ENCODE measurements at regions not wholly inside any gene's neighbourhood (a gene's known extent, or its start where the extent isn't known, plus 50 kb on each side); places are given as distances from the start of the nearest gene placed in this dataset.

GRCh38 chr1:47515164-47515789 is 77.4 kb downstream of the FOXD2 start:
- H3K27me3 Mint-ChIP-seq (ENCODE audit: low read depth in 2 of 2) = peaks cover 22 to 38% of the 10 kb centered on the region in 2 donors
- H3K27ac Mint-ChIP-seq = no peak overlapping the region
- intact Hi-C loops (cut with micrococcal nuclease) = no loop called here
- H3K4me3 Mint-ChIP-seq = no peak overlapping the region
- Histone ChIP-seq H3K4me3 (ENCODE audit: low read length) (no peak overlapping the region), H3K4me1 (ENCODE audit: control insufficient read depth, insufficient read depth, low read length) (no peaks in the 10 kb centered on the region), H3K27ac (ENCODE audit: low read length) (no peak overlapping the region), H3K36me3 (ENCODE audit: control insufficient read depth, insufficient read depth, low read length) (no peaks in the 10 kb centered on the region), H3K9me3 (ENCODE audit: control insufficient read depth, insufficient read depth, low read length) (no peaks in the 10 kb centered on the region), H3K27me3 (ENCODE audit: control insufficient read depth, insufficient read depth, low read length) (peaks cover 3% of the 10 kb centered on the region)
- WGBS (ENCODE audit: insufficient coverage) = 93% methylated on average over 7 of the region's 8 CpGs
- TF ChIP-seq, protein P1, sequence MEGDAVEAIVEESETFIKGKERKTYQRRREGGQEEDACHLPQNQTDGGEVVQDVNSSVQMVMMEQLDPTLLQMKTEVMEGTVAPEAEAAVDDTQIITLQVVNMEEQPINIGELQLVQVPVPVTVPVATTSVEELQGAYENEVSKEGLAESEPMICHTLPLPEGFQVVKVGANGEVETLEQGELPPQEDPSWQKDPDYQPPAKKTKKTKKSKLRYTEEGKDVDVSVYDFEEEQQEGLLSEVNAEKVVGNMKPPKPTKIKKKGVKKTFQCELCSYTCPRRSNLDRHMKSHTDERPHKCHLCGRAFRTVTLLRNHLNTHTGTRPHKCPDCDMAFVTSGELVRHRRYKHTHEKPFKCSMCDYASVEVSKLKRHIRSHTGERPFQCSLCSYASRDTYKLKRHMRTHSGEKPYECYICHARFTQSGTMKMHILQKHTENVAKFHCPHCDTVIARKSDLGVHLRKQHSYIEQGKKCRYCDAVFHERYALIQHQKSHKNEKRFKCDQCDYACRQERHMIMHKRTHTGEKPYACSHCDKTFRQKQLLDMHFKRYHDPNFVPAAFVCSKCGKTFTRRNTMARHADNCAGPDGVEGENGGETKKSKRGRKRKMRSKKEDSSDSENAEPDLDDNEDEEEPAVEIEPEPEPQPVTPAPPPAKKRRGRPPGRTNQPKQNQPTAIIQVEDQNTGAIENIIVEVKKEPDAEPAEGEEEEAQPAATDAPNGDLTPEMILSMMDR (IDR thresholded peaks at IDR 0.05) = no peak
- no peak for DNase-seq
- H3K9me3 Mint-ChIP-seq = no peaks in the 10 kb centered on the region
- H3K36me3 Mint-ChIP-seq = no peaks in the 10 kb centered on the region
- H3K4me1 Mint-ChIP-seq = no peaks in the 10 kb centered on the region
- no peak for ATAC-seq

DNA sequence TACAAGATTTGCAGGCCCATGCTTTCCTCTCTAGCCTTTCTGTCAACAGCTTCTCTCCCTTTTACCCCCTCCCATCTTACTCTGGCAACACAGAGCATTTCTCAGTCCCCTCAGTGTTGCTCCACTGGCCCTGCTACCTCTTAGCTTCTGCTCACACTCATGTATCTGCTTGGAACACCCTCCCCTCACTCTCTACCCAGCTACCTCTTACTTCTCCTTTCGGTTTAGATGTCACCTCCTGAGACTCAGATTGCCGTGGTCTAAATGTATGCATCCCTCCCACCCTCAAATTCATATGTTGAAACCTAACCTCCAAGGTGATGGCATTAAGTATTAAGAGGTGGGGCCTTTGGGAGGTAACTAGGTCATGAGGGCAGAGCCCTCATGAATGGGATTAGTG is 80.1 kb downstream of the FOXD2 start:
- no peak for ATAC-seq
- no peak overlapping the region for H3K27ac Mint-ChIP-seq
- no peaks in the 10 kb centered on the region for H3K4me1 Mint-ChIP-seq
- no peak for DNase-seq
- TF ChIP-seq, protein P1 (IDR thresholded peaks at IDR 0.05) = no peak
- intact Hi-C loops (cut with micrococcal nuclease) = no loop called here
- peaks cover 17 to 33% of the 10 kb centered on the region in 2 donors for H3K27me3 Mint-ChIP-seq (ENCODE audit: low read depth in 2 of 2)
- Histone ChIP-seq H3K4me1 (ENCODE audit: control insufficient read depth, insufficient read depth, low read length) (no peaks in the 10 kb centered on the region), H3K4me3 (ENCODE audit: low read length) (no peak overlapping the region), H3K27ac (ENCODE audit: low read length) (no peak overlapping the region), H3K36me3 (ENCODE audit: control insufficient read depth, insufficient read depth, low read length) (no peaks in the 10 kb centered on the region), H3K9me3 (ENCODE audit: control insufficient read depth, insufficient read depth, low read length) (no peaks in the 10 kb centered on the region), H3K27me3 (ENCODE audit: control insufficient read depth, insufficient read depth, low read length) (peaks cover 3% of the 10 kb centered on the region)
- no peaks in the 10 kb centered on the region for H3K9me3 Mint-ChIP-seq
- 45% methylated on average over 2 of the region's 2 CpGs for WGBS (ENCODE audit: insufficient coverage)
- no peak overlapping the region for H3K4me3 Mint-ChIP-seq
- no peaks in the 10 kb centered on the region for H3K36me3 Mint-ChIP-seq

- H3K27ac Mint-ChIP-seq = no peak overlapping the region
Measured at GRCh38 chr1:47519491-47519890, 81.6 kb downstream of the FOXD2 start.

More at GRCh38 chr1:47519491-47519890, 81.6 kb downstream of the FOXD2 start:
- 88% methylated on average over 4 of the region's 4 CpGs for WGBS (ENCODE audit: insufficient coverage)
- Histone ChIP-seq H3K27ac (ENCODE audit: low read length) (no peak overlapping the region), H3K4me1 (ENCODE audit: control insufficient read depth, insufficient read depth, low read length) (no peaks in the 10 kb centered on the region), H3K9me3 (ENCODE audit: control insufficient read depth, insufficient read depth, low read length) (no peaks in the 10 kb centered on the region), H3K4me3 (ENCODE audit: low read length) (no peak overlapping the region), H3K36me3 (ENCODE audit: control insufficient read depth, insufficient read depth, low read length) (no peaks in the 10 kb centered on the region), H3K27me3 (ENCODE audit: control insufficient read depth, insufficient read depth, low read length) (no peaks in the 10 kb centered on the region)
- ATAC-seq = no peak
- Mint-ChIP-seq H3K4me1 (no peaks in the 10 kb centered on the region), H3K36me3 (no peaks in the 10 kb centered on the region), H3K4me3 (no peak overlapping the region), H3K27me3 (ENCODE audit: low read depth in 2 of 2) (peaks cover 25 to 33% of the 10 kb centered on the region in 2 donors), H3K9me3 (no peaks in the 10 kb centered on the region)
- TF ChIP-seq, protein P1 (IDR thresholded peaks at IDR 0.05) = no peak
- intact Hi-C loops (cut with micrococcal nuclease) = no loop called here
- no peak for DNase-seq
